CD14-positive monocyte (primary cell): ENCODE measurements at regions not wholly inside any gene's neighbourhood (a gene's known extent, or its start where the extent isn't known, plus 50 kb on each side); places are given as distances from the start of the nearest gene placed in this dataset.

Experiments used
- DNase-seq, 3 donors: peaks; one replicate each; pipeline ENCODE4 v3.0.0-alpha.2; 2011 to 2022
- H2AFZ ChIP-seq: 2 replicates; pipeline ENCODE4 v1.6.0; 2012; ENCODE audit warnings: mild to moderate bottlenecking, low read depth, low read length, inconsistent platforms; ENCODE audit not compliant: insufficient read depth, poor library complexity, severe bottlenecking
- H3K27ac ChIP-seq, 2 donors: 1 replicate in 1 of 2; 2 replicates in 1 of 2; pipeline ENCODE4 v1.5.1; 2012 to 2013; ENCODE audit warnings: low read length in 2 of 2, control low read depth in 1 of 2, inconsistent platforms in 1 of 2, low read depth in 1 of 2, mild to moderate bottlenecking in 1 of 2
- H3K27me3 ChIP-seq, 2 donors: one replicate each; pipeline versions ENCODE4 v1.6.0 to v1.6.1; 2011 to 2013; ENCODE audit warnings: low read length in 2 of 2; ENCODE audit not compliant: control insufficient read depth in 2 of 2, insufficient read depth in 2 of 2
- H3K36me3 ChIP-seq, 2 donors: replicated peaks in 1 of 2; 1 replicate in 1 of 2; 2 replicates in 1 of 2; pipeline versions ENCODE4 v1.5.1 to v1.6.1; 2012 to 2013; ENCODE audit warnings: low read length in 2 of 2, control low read depth in 1 of 2, inconsistent platforms in 1 of 2, mild to moderate bottlenecking in 1 of 2; ENCODE audit not compliant: insufficient read depth in 2 of 2, control insufficient read depth in 1 of 2
- H3K4me1 ChIP-seq, 2 donors: 1 replicate in 1 of 2; 2 replicates in 1 of 2; pipeline versions ENCODE4 v1.5.1 to v1.6.1; 2012 to 2013; ENCODE audit warnings: low read length in 2 of 2, control low read depth in 1 of 2, inconsistent platforms in 1 of 2, mild to moderate bottlenecking in 1 of 2, moderate library complexity in 1 of 2; ENCODE audit not compliant: insufficient read depth in 2 of 2, control insufficient read depth in 1 of 2
- H3K4me2 ChIP-seq: replicated peaks from 2 replicates; pipeline ENCODE3; 2012; ENCODE audit warnings: low read length, moderate library complexity, mild to moderate bottlenecking; ENCODE audit not compliant: poor library complexity, severe bottlenecking; ENCODE audit errors: extremely low read depth
- H3K4me3 ChIP-seq, 3 experiments: fragments of 200-600 bp in 1 of 3; sonication (generic) in 1 of 3; replicated peaks in 1 of 3; 1 replicate in 2 of 3; 2 replicates in 1 of 3; pipeline ENCODE4 v1.5.1; 2011 to 2013; ENCODE audit warnings: low read length in 3 of 3, mild to moderate bottlenecking in 3 of 3, control low read depth in 2 of 3, low read depth in 2 of 3, inconsistent platforms in 1 of 3, moderate library complexity in 1 of 3
- H3K79me2 ChIP-seq: 2 replicates; pipeline ENCODE4 v1.6.0; 2012; ENCODE audit warnings: mild to moderate bottlenecking, control low read depth, inconsistent platforms, low read length, moderate library complexity; ENCODE audit not compliant: insufficient read depth
- H3K9ac ChIP-seq: 2 replicates; pipeline ENCODE4 v1.6.0; 2017; ENCODE audit warnings: low read length, mild to moderate bottlenecking; ENCODE audit not compliant: insufficient read depth, poor library complexity, severe bottlenecking
- H3K9me3 ChIP-seq, 2 donors: replicated peaks in 1 of 2; 1 replicate in 1 of 2; 2 replicates in 1 of 2; pipeline versions ENCODE4 v1.5.1 to v1.6.1; 2012 to 2013; ENCODE audit warnings: low read length in 2 of 2, control low read depth in 1 of 2; ENCODE audit not compliant: control insufficient read depth in 1 of 2, insufficient read depth in 1 of 2
- H4K20me1 ChIP-seq: 2 replicates; pipeline ENCODE4 v1.6.0; 2012; ENCODE audit warnings: mild to moderate bottlenecking, low read length, control low read depth, moderate library complexity; ENCODE audit not compliant: insufficient read depth
- H3K27ac Mint-ChIP-seq, 7 donors: one replicate each; pipeline ENCODE4 v1.8.0; 2020; ENCODE audit warnings: mild to moderate bottlenecking in 7 of 7, mixed read lengths in 7 of 7, moderate library complexity in 6 of 7, inconsistent platforms in 2 of 7
- H3K27me3 Mint-ChIP-seq, 3 donors: one replicate each; pipeline ENCODE4 v1.8.0; 2021 to 2022; ENCODE audit warnings: low read depth in 3 of 3, mild to moderate bottlenecking in 3 of 3, mixed read lengths in 3 of 3, moderate library complexity in 3 of 3, inconsistent platforms in 1 of 3
- H3K36me3 Mint-ChIP-seq, 2 donors: one replicate each; pipeline ENCODE4 v1.8.0; 2020; ENCODE audit warnings: mixed read lengths in 2 of 2, inconsistent platforms in 1 of 2, mild to moderate bottlenecking in 1 of 2
- H3K4me1 Mint-ChIP-seq: one replicate; pipeline ENCODE4 v1.8.0; 2020; ENCODE audit warnings: mild to moderate bottlenecking, mixed read lengths
- H3K4me3 Mint-ChIP-seq, 2 donors: one replicate each; pipeline ENCODE4 v1.8.0; 2020; ENCODE audit warnings: mild to moderate bottlenecking in 2 of 2, mixed read lengths in 2 of 2, moderate library complexity in 1 of 2
- H3K9me3 Mint-ChIP-seq, 7 donors: one replicate each; pipeline ENCODE4 v1.8.0; 2020 to 2022; ENCODE audit warnings: mixed read lengths in 7 of 7, mild to moderate bottlenecking in 6 of 7, moderate library complexity in 6 of 7, inconsistent platforms in 2 of 7
- WGBS: methylation state at CpG from one replicate; pipeline ENCODE4 v1.1.5; 2013; ENCODE audit warnings: missing lambda C conversion rate; ENCODE audit not compliant: insufficient coverage; 5-methylcytosine and 5-hydroxymethylcytosine counted together
- intact Hi-C, 2 donors: fragments of 100-400 bp; cut with micrococcal nuclease; formaldehyde crosslinking; loops; one replicate each; pipeline versions ENCODE4 v1.15.0 to v1.15.1; 2023
- TF ChIP-seq, protein P1 (sequence below): fragments of 200-600 bp; IDR thresholded peaks from one replicate; pipeline ENCODE4 v1.8.0; 2022; ENCODE audit warnings: antibody characterized with exemption, mild to moderate bottlenecking

DNA sequence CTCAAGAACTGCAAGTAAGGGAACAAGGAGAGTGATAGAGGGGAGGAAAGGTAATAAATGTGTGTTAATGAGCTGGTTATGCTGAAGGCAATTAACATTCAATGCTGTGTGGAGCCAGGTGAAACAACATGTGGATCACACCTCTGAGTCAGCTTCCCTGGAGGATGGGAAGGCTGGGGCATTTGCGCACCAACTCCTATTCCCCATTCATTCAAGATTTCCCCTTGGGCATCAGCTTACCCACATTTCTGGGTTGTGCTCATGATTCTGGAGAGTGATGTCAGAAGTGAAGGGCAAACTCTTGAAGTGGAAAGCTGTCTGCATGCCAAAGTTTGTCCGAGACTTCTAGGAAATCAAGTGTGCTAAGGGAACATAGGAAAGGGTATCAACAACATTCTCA lies 461.4 kb downstream of the MID1IP1 start:
- TF ChIP-seq, protein P1, sequence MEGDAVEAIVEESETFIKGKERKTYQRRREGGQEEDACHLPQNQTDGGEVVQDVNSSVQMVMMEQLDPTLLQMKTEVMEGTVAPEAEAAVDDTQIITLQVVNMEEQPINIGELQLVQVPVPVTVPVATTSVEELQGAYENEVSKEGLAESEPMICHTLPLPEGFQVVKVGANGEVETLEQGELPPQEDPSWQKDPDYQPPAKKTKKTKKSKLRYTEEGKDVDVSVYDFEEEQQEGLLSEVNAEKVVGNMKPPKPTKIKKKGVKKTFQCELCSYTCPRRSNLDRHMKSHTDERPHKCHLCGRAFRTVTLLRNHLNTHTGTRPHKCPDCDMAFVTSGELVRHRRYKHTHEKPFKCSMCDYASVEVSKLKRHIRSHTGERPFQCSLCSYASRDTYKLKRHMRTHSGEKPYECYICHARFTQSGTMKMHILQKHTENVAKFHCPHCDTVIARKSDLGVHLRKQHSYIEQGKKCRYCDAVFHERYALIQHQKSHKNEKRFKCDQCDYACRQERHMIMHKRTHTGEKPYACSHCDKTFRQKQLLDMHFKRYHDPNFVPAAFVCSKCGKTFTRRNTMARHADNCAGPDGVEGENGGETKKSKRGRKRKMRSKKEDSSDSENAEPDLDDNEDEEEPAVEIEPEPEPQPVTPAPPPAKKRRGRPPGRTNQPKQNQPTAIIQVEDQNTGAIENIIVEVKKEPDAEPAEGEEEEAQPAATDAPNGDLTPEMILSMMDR = no peak
- H4K20me1 ChIP-seq = no peaks in the 10 kb centered on the region
- no peak overlapping the region for H3K27ac ChIP-seq
- H3K4me1 ChIP-seq = no peaks in the 10 kb centered on the region
- no peaks in the 10 kb centered on the region for H3K27me3 ChIP-seq
- H3K9me3 Mint-ChIP-seq = peaks cover 0 to 2% (median 0%) of the 10 kb centered on the region in 7 donors
- no CpG with 5 or more reads among the region's 2 CpGs for WGBS
- intact Hi-C loops = no loop called here
- no peaks in the 10 kb centered on the region for H3K4me1 Mint-ChIP-seq
- no peak for DNase-seq
- H3K4me3 ChIP-seq = no peak overlapping the region
- H2AFZ ChIP-seq = no peak overlapping the region
- H3K36me3 ChIP-seq = no peaks in the 10 kb centered on the region
- peaks cover 0 to 4% (median 2%) of the 10 kb centered on the region in 3 donors for H3K27me3 Mint-ChIP-seq
- no peak overlapping the region for H3K9ac ChIP-seq
- no peaks in the 10 kb centered on the region for H3K36me3 Mint-ChIP-seq
- H3K9me3 ChIP-seq = no peaks in the 10 kb centered on the region
- H3K79me2 ChIP-seq = no peaks in the 10 kb centered on the region
- H3K4me3 Mint-ChIP-seq = no peak overlapping the region
- no peak overlapping the region for H3K27ac Mint-ChIP-seq
- H3K4me2 ChIP-seq = no peak overlapping the region

DNA sequence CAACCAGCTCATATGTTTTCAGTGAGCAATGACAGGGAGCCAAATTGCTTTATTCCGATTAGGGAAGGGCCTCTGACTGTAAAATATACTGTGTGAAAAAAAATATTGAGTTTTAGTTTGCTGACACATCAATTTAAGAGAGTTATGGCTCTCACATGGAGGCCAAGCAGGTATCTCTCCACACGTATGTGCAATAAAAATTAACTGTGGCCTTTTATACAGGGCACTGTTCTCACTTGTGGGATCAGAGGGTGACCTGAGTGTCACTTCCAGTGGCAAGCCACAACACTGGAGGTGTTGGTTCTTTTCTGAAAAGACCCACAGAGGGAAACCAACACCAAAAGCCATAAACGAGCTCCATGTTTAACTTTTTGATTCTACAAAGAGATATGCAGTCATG lies 462.8 kb downstream of the MID1IP1 start:
- H3K27me3 ChIP-seq = no peaks in the 10 kb centered on the region
- H3K4me3 ChIP-seq = no peak overlapping the region
- H2AFZ ChIP-seq = no peak overlapping the region
- TF ChIP-seq, protein P1 = no peak
- no CpG with 5 or more reads among the region's 3 CpGs for WGBS
- Mint-ChIP-seq H3K27ac (no peak overlapping the region), H3K4me3 (no peak overlapping the region), H3K4me1 (no peaks in the 10 kb centered on the region), H3K36me3 (no peaks in the 10 kb centered on the region), H3K9me3 (peaks cover 0 to 2% (median 0%) of the 10 kb centered on the region in 7 donors), H3K27me3 (peaks cover 0 to 4% (median 4%) of the 10 kb centered on the region in 3 donors)
- H3K9me3 ChIP-seq = no peaks in the 10 kb centered on the region
- H3K36me3 ChIP-seq = no peaks in the 10 kb centered on the region
- H3K4me2 ChIP-seq = no peak overlapping the region
- intact Hi-C loops = no loop called here
- H4K20me1 ChIP-seq = no peaks in the 10 kb centered on the region
- H3K27ac ChIP-seq = no peak overlapping the region
- H3K4me1 ChIP-seq = no peaks in the 10 kb centered on the region
- H3K79me2 ChIP-seq = no peaks in the 10 kb centered on the region
- no peak for DNase-seq
- no peak overlapping the region for H3K9ac ChIP-seq
